K562 (cell line): ENCODE measurements at regions not wholly inside any gene's neighbourhood (a gene's known extent, or its start where the extent isn't known, plus 50 kb on each side); places are given as distances from the start of the nearest gene placed in this dataset.

Experiments
- ATAC-seq: fragments of 200-7000 bp; cut with Tn5 transposase; 3 replicates; pipeline ENCODE4 v1.9.1; 2020; ENCODE audit warnings: moderate library complexity
- BruUV-seq: library from RNA; stranded (reverse); fragments of 400-500 nt; replicated peaks from 2 replicates; lab custom pipeline; 2021; lab: Mats Ljungman, UMichigan
- CTCF ChIA-PET: fragments of 300-600 bp; formaldehyde crosslinking; extraction: SDS; loops from one replicate; lab custom pipeline; 2021; ENCODE audit warnings: low intra/inter-chr PET ratio; lab: Yijun Ruan, JAX
- POLR2A ChIA-PET: fragments of 300-600, 350-650 bp; sonication (Branson Sonifier 250); formaldehyde crosslinking; extraction: SDS; loops from one replicate; lab custom pipeline; 2021; ENCODE audit warnings: antibody characterized with exemption, inconsistent platforms; lab: Yijun Ruan, JAX
- DNase-seq, 4 experiments: peaks; one replicate each; pipeline versions ENCODE4 v3.0.0 to v3.0.0-alpha.2; 2011 to 2018; ENCODE audit warnings: low spot score in 3 of 4, mixed read lengths in 3 of 4; ENCODE audit errors: extremely low read depth in 1 of 4
- FAIRE-seq: peaks from 2 replicates; lab custom pipeline; 2011; peaks lifted over from hg19 to GRCh38; lab: Jason Lieb, UNC
- H2AFZ ChIP-seq: 2 replicates; pipeline ENCODE4 v1.6.0; 2011; ENCODE audit warnings: low read depth, low read length, control low read depth, inconsistent platforms
- H3K27ac ChIP-seq: fragments of 200-600 bp; 3 replicates; pipeline ENCODE4 v1.8.0; 2011; ENCODE audit warnings: low read depth, mild to moderate bottlenecking, control low read depth, inconsistent platforms, low read length, moderate library complexity, mixed read lengths; ENCODE audit errors: extremely low read depth
- H3K27me3 ChIP-seq, 2 experiments: fragments of 300-600 bp in 1 of 2; 2 replicates in 1 of 2; 3 replicates in 1 of 2; pipeline versions ENCODE4 v1.6.0 to v1.8.0; 2011; ENCODE audit warnings: inconsistent platforms in 2 of 2, low read length in 2 of 2, mild to moderate bottlenecking in 1 of 2, mixed read lengths in 1 of 2, moderate library complexity in 1 of 2; ENCODE audit not compliant: control insufficient read depth in 2 of 2, insufficient read depth in 2 of 2
- H3K36me3 ChIP-seq: fragments of 300-600 bp; 3 replicates; pipeline ENCODE4 v1.8.0; 2011; ENCODE audit warnings: mild to moderate bottlenecking, low read length, inconsistent platforms; ENCODE audit not compliant: control insufficient read depth, insufficient read depth
- H3K4me1 ChIP-seq, 2 experiments: fragments of 200-600 bp in 1 of 2; replicated peaks in 1 of 2; 2 replicates in 1 of 2; 3 replicates in 1 of 2; pipeline versions ENCODE4 v1.5.1 to v1.8.0; 2011; ENCODE audit warnings: inconsistent platforms in 2 of 2, low read length in 2 of 2, mild to moderate bottlenecking in 1 of 2, mixed read lengths in 1 of 2, moderate library complexity in 1 of 2; ENCODE audit not compliant: control insufficient read depth in 2 of 2, insufficient read depth in 2 of 2
- H3K4me2 ChIP-seq: 2 replicates; pipeline ENCODE4 v1.6.1; 2011; ENCODE audit warnings: low read length, control low read depth, inconsistent platforms, mixed read lengths; ENCODE audit not compliant: insufficient read depth
- H3K4me3 ChIP-seq: fragments of 200-600 bp; sonication (generic), shearing (Covaris generic); 2 replicates; pipeline ENCODE4 v1.5.1; 2016; ENCODE audit warnings: control low read depth, inconsistent platforms
- H3K79me2 ChIP-seq: fragments of 200-600 bp; 3 replicates; pipeline ENCODE4 v1.8.0; 2011; ENCODE audit warnings: low read length, inconsistent platforms; ENCODE audit not compliant: control insufficient read depth, insufficient read depth
- H3K9ac ChIP-seq, 2 experiments: 2 replicates each; pipeline versions ENCODE4 v1.6.0 to v1.6.1; 2011; ENCODE audit warnings: low read depth in 2 of 2, low read length in 2 of 2, control low read depth in 1 of 2, inconsistent platforms in 1 of 2, mild to moderate bottlenecking in 1 of 2, mixed read lengths in 1 of 2; ENCODE audit not compliant: insufficient read depth in 1 of 2
- H3K9me1 ChIP-seq: one replicate; pipeline ENCODE4 v1.6.0; 2011; ENCODE audit warnings: inconsistent platforms, mild to moderate bottlenecking, low read length, moderate library complexity; ENCODE audit not compliant: control insufficient read depth, insufficient read depth
- H3K9me3 ChIP-seq: replicated peaks from 2 replicates; pipeline ENCODE4 v1.5.1; 2011; ENCODE audit warnings: low read depth, low read length, inconsistent platforms; ENCODE audit not compliant: control insufficient read depth, insufficient read depth
- H4K20me1 ChIP-seq: replicated peaks from 2 replicates; pipeline ENCODE4 v1.6.1; 2011; ENCODE audit warnings: low read length, inconsistent platforms, mixed read lengths; ENCODE audit not compliant: control insufficient read depth, insufficient read depth
- BCOR ChIP-seq: fragments of 450-650 bp; IDR thresholded peaks from 2 replicates; pipeline ENCODE4 v1.6.1; 2016
- BRD9 ChIP-seq: fragments of 450-650 bp; IDR thresholded peaks from 2 replicates; pipeline ENCODE4 v1.6.1; 2018; ENCODE audit warnings: low read depth; ENCODE audit not compliant: partially characterized antibody
- ETS2 ChIP-seq: IDR thresholded peaks from 2 replicates; pipeline ENCODE4 v1.6.1; 2016; ENCODE audit warnings: borderline replicate concordance, missing genetic modification characterization, mild to moderate bottlenecking, moderate library complexity, missing compliant biosample characterization; ENCODE audit not compliant: poor library complexity, severe bottlenecking
- FOXJ2 ChIP-seq: fragments of 200-800 bp; sonication (Bioruptor generic); IDR thresholded peaks from 2 replicates; pipeline ENCODE4 v1.6.1; 2016; ENCODE audit warnings: missing genetic modification characterization, missing compliant biosample characterization
- L3MBTL2 ChIP-seq: fragments of 450-650 bp; IDR thresholded peaks from 2 replicates; pipeline ENCODE4 v1.6.1; 2016; ENCODE audit warnings: mild to moderate bottlenecking, moderate library complexity
- MED1 ChIP-seq: sonication (generic); formaldehyde crosslinking; IDR thresholded peaks from 2 replicates; pipeline ENCODE4 v1.8.1; 2023; ENCODE audit warnings: missing genetic modification reagents, borderline replicate concordance
- NCOR1 ChIP-seq: fragments of 450-650 bp; IDR thresholded peaks from 2 replicates; pipeline ENCODE4 v1.6.1; 2016; ENCODE audit warnings: mild to moderate bottlenecking, moderate library complexity
- POLR2H ChIP-seq: IDR thresholded peaks from 2 replicates; pipeline ENCODE4 v1.6.1; 2016; ENCODE audit warnings: missing genetic modification characterization, low read depth, mild to moderate bottlenecking, control low read depth, missing compliant biosample characterization, moderate library complexity
- ZFPM2 ChIP-seq: fragments of 250-450 bp; sonication (Bioruptor Pico); IDR thresholded peaks from 2 replicates; pipeline ENCODE4 v1.5.1; 2022; ENCODE audit warnings: mild to moderate bottlenecking
- in situ Hi-C: fragments of 300-500 bp; cut with MboI; formaldehyde crosslinking; loops from 4 replicates; pipeline ENCODE4 v1.15.0; 2018; ENCODE audit warnings: inconsistent platforms, mixed read lengths
- intact Hi-C: fragments of 100-400 bp; cut with micrococcal nuclease; formaldehyde crosslinking; loops from 2 replicates; pipeline ENCODE4 v1.14.2; 2022
- TF ChIP-seq, protein P1 (sequence below): sonication (generic); formaldehyde crosslinking; IDR thresholded peaks from 2 replicates; pipeline ENCODE4 v1.8.0; 2022; ENCODE audit warnings: missing genetic modification reagents, mild to moderate bottlenecking, moderate library complexity, borderline replicate concordance
- TF ChIP-seq, protein P2 (sequence below): sonication (generic); formaldehyde crosslinking; IDR thresholded peaks from 2 replicates; pipeline ENCODE4 v1.8.0; 2022; ENCODE audit warnings: mild to moderate bottlenecking, missing genetic modification reagents
- TF ChIP-seq, protein P3 (sequence below): fragments of 250-450 bp; sonication (Bioruptor Pico); IDR thresholded peaks from 2 replicates; pipeline ENCODE4 v1.4.0; 2020; ENCODE audit warnings: mild to moderate bottlenecking, moderate library complexity
- TF ChIP-seq, protein P4 (sequence below): sonication (generic); formaldehyde crosslinking; IDR thresholded peaks from 2 replicates; pipeline ENCODE4 v1.8.0; 2022; ENCODE audit warnings: mild to moderate bottlenecking, missing genetic modification reagents

DNA sequence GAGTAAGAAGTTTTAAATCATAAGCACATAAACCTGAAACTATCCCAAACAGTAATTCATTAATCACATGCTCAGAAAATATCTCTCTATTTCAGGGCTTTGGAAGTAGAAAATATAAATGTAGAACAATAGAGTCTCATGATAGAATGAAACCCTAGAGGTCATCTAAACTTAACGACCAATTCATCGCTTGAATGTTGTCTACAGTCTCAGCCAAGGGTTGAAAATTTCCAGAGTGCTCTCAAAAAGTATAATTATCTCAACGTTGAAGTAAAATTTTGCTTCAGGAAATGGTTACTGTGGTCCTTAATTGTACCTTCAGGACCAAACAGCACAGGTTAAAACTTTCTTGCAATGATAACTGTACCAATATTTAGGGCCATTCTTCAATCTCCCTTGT, 1053.6 kb upstream of the SEL1L start (continued):
- TF ChIP-seq, protein P1, sequence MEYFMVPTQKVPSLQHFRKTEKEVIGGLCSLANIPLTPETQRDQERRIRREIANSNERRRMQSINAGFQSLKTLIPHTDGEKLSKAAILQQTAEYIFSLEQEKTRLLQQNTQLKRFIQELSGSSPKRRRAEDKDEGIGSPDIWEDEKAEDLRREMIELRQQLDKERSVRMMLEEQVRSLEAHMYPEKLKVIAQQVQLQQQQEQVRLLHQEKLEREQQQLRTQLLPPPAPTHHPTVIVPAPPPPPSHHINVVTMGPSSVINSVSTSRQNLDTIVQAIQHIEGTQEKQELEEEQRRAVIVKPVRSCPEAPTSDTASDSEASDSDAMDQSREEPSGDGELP (CRISPR knock-in tag), result no peak
- no peak for TF ChIP-seq FOXJ2 (tag)
- TF ChIP-seq ETS2, result no peak
- TF ChIP-seq L3MBTL2, result no peak
- TF ChIP-seq, protein P2, sequence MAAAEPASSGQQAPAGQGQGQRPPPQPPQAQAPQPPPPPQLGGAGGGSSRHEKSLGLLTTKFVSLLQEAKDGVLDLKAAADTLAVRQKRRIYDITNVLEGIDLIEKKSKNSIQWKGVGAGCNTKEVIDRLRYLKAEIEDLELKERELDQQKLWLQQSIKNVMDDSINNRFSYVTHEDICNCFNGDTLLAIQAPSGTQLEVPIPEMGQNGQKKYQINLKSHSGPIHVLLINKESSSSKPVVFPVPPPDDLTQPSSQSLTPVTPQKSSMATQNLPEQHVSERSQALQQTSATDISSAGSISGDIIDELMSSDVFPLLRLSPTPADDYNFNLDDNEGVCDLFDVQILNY (CRISPR knock-in tag), result no peak
- TF ChIP-seq BRD9, result no peak
- TF ChIP-seq, all 486 proteins: peak for 0

DNA sequence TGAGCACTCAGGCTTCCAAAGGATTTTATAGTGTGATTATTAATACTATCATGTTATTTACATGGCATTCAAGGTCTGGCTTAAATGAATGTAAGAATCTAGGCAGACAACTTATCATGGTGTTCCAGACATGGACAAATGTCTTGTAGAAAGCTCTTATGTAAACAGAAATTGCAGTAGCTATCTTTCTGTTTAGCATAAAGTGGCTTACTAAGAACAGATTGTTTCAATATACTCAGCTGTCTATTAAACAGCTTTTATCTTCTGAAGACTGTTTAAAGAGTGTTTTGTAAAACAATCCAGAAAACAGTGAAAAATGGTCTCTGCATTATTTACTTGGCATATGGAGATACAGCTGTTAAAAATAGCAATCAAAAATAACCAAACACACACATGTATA, 1061.8 kb upstream of the SEL1L start:
- no peak overlapping the region for H2AFZ ChIP-seq
- ATAC-seq (no peak), FAIRE-seq (no peak), DNase-seq (no peak)
- ChIA-PET POLR2A (no interaction called here), CTCF (no interaction called here)
- H3K9me1 ChIP-seq, result no peaks in the 10 kb centered on the region
- no peak overlapping the region for H3K4me2 ChIP-seq
- H3K27me3 ChIP-seq, result no peaks in the 10 kb centered on the region
- TF ChIP-seq NCOR1, result no peak
- TF ChIP-seq, protein P3, sequence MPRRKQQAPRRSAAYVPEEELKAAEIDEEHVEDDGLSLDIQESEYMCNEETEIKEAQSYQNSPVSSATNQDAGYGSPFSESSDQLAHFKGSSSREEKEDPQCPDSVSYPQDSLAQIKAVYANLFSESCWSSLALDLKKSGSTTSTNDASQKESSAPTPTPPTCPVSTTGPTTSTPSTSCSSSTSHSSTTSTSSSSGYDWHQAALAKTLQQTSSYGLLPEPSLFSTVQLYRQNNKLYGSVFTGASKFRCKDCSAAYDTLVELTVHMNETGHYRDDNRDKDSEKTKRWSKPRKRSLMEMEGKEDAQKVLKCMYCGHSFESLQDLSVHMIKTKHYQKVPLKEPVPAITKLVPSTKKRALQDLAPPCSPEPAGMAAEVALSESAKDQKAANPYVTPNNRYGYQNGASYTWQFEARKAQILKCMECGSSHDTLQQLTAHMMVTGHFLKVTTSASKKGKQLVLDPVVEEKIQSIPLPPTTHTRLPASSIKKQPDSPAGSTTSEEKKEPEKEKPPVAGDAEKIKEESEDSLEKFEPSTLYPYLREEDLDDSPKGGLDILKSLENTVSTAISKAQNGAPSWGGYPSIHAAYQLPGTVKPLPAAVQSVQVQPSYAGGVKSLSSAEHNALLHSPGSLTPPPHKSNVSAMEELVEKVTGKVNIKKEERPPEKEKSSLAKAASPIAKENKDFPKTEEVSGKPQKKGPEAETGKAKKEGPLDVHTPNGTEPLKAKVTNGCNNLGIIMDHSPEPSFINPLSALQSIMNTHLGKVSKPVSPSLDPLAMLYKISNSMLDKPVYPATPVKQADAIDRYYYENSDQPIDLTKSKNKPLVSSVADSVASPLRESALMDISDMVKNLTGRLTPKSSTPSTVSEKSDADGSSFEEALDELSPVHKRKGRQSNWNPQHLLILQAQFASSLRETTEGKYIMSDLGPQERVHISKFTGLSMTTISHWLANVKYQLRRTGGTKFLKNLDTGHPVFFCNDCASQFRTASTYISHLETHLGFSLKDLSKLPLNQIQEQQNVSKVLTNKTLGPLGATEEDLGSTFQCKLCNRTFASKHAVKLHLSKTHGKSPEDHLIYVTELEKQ (CRISPR knock-in tag), result no peak
- no peak for TF ChIP-seq POLR2H
- no peak for TF ChIP-seq MED1
- no peak for TF ChIP-seq ZFPM2
- TF ChIP-seq, protein P4, sequence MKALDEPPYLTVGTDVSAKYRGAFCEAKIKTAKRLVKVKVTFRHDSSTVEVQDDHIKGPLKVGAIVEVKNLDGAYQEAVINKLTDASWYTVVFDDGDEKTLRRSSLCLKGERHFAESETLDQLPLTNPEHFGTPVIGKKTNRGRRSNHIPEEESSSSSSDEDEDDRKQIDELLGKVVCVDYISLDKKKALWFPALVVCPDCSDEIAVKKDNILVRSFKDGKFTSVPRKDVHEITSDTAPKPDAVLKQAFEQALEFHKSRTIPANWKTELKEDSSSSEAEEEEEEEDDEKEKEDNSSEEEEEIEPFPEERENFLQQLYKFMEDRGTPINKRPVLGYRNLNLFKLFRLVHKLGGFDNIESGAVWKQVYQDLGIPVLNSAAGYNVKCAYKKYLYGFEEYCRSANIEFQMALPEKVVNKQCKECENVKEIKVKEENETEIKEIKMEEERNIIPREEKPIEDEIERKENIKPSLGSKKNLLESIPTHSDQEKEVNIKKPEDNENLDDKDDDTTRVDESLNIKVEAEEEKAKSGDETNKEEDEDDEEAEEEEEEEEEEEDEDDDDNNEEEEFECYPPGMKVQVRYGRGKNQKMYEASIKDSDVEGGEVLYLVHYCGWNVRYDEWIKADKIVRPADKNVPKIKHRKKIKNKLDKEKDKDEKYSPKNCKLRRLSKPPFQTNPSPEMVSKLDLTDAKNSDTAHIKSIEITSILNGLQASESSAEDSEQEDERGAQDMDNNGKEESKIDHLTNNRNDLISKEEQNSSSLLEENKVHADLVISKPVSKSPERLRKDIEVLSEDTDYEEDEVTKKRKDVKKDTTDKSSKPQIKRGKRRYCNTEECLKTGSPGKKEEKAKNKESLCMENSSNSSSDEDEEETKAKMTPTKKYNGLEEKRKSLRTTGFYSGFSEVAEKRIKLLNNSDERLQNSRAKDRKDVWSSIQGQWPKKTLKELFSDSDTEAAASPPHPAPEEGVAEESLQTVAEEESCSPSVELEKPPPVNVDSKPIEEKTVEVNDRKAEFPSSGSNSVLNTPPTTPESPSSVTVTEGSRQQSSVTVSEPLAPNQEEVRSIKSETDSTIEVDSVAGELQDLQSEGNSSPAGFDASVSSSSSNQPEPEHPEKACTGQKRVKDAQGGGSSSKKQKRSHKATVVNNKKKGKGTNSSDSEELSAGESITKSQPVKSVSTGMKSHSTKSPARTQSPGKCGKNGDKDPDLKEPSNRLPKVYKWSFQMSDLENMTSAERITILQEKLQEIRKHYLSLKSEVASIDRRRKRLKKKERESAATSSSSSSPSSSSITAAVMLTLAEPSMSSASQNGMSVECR (CRISPR knock-in tag), result no peak
- TF ChIP-seq BCOR, result no peak
- no peak overlapping the region for H3K4me3 ChIP-seq
- H3K79me2 ChIP-seq, result no peaks in the 10 kb centered on the region
- no TSS peak for BruUV-seq
- no peaks in the 10 kb centered on the region for H4K20me1 ChIP-seq
- in situ Hi-C loops, result no loop called here
- intact Hi-C loops, result no loop called here
- H3K4me1 ChIP-seq, result no peaks in the 10 kb centered on the region
- no peaks in the 10 kb centered on the region for H3K9me3 ChIP-seq
- no peak overlapping the region for H3K27ac ChIP-seq
- H3K9ac ChIP-seq, result no peak overlapping the region
- no peaks in the 10 kb centered on the region for H3K36me3 ChIP-seq
